HL-60 (cell line): ENCODE measurements at regions not wholly inside any gene's neighbourhood (a gene's known extent, or its start where the extent isn't known, plus 50 kb on each side); places are given as distances from the start of the nearest gene placed in this dataset.

ENCODE experiments used
- DNase-seq, 2 experiments: peaks; one replicate each; pipeline ENCODE4 v3.0.0-alpha.2; 2010 to 2020; ENCODE audit warnings: low read depth in 1 of 2, low spot score in 1 of 2
- H3K27ac ChIP-seq: fragments of 250-450 bp; sonication (Bioruptor Pico); replicated peaks from 2 replicates; pipeline ENCODE4 v1.5.1; 2020; ENCODE audit warnings: mild to moderate bottlenecking, moderate library complexity
- H3K27me3 ChIP-seq: fragments of 250-450 bp; sonication (Bioruptor Pico); 2 replicates; pipeline ENCODE4 v1.5.1; 2021; ENCODE audit warnings: mild to moderate bottlenecking, moderate library complexity; ENCODE audit not compliant: insufficient read depth, poor library complexity, severe bottlenecking
- H3K4me3 ChIP-seq: replicated peaks from 2 replicates; pipeline ENCODE4 v1.5.1; 2011; ENCODE audit warnings: mild to moderate bottlenecking, control low read depth, low read length; ENCODE audit not compliant: insufficient read depth
- CTCF ChIP-seq: IDR thresholded peaks from one replicate; pipeline ENCODE4 v1.5.1; 2011; ENCODE audit warnings: low read length, control low read depth, inconsistent platforms; ENCODE audit not compliant: insufficient read depth
- GABPA ChIP-seq: IDR thresholded peaks from 2 replicates; pipeline ENCODE4 v1.6.1; 2012; ENCODE audit warnings: low read depth
- POLR2AphosphoS5 ChIP-seq: IDR thresholded peaks from 2 replicates; pipeline ENCODE4 v1.6.1; 2012; ENCODE audit warnings: low read depth
- REST ChIP-seq: IDR thresholded peaks from 2 replicates; pipeline ENCODE4 v1.6.1; 2012; ENCODE audit warnings: low read depth; ENCODE audit not compliant: insufficient replicate concordance
- SPI1 ChIP-seq: IDR thresholded peaks from 2 replicates; pipeline ENCODE4 v1.6.1; 2012; ENCODE audit warnings: low read depth, mild to moderate bottlenecking, borderline replicate concordance

- Histone ChIP-seq H3K27me3 (no peaks in the 10 kb centered on the region), H3K4me3 (no peak overlapping the region), H3K27ac (no peak overlapping the region)
- DNase-seq = no peak
- no peak for TF ChIP-seq GABPA
- no peak for TF ChIP-seq CTCF
- no peak for TF ChIP-seq SPI1
- TF ChIP-seq REST = no peak
- no peak for TF ChIP-seq POLR2AphosphoS5
These were observed 620.2 kb downstream of the ZBBX start for GRCh38 chr3:166759736-166760513.

- Histone ChIP-seq H3K27me3 (no peaks in the 10 kb centered on the region), H3K27ac (no peak overlapping the region), H3K4me3 (no peak overlapping the region)
- DNase-seq = no peak
- TF ChIP-seq GABPA = no peak
- no peak for TF ChIP-seq REST
- no peak for TF ChIP-seq POLR2AphosphoS5
These were observed 627.9 kb downstream of the ZBBX start for GRCh38 chr3:166752214-166752613.

GRCh38 chr3:166743481-166744134 is 636.5 kb downstream of the ZBBX start:
- DNase-seq = no peak
- H3K4me3 ChIP-seq = no peak overlapping the region
- H3K27me3 ChIP-seq = no peaks in the 10 kb centered on the region
- H3K27ac ChIP-seq = no peak overlapping the region
- TF ChIP-seq GABPA (no peak), REST (no peak), SPI1 (no peak), POLR2AphosphoS5 (no peak), CTCF (no peak)
